Psoas muscle (tissue), 7 donors: ENCODE measurements at regions not wholly inside any gene's neighbourhood (a gene's known extent, or its start where the extent isn't known, plus 50 kb on each side); places are given as distances from the start of the nearest gene placed in this dataset.

ENCODE experiments used
- ATAC-seq, 4 donors: fragments of 200-7000 bp; cut with Tn5 transposase; one replicate each; pipeline ENCODE4 v1.9.1; 2020; ENCODE audit warnings: moderate library complexity in 3 of 4, mild to moderate bottlenecking in 2 of 4
- DNase-seq, 2 donors: peaks; one replicate each; pipeline ENCODE4 v3.0.0-alpha.2; 2020
- H3K27ac ChIP-seq: fragments of 200-600 bp; one replicate; pipeline ENCODE4 v1.8.0; 2022
- H3K27me3 ChIP-seq, 3 donors: fragments of 200-600 bp in 1 of 3; one replicate each; pipeline versions ENCODE4 v1.6.1 to v1.8.0; 2013 to 2022; ENCODE audit warnings: low read length in 2 of 3, mild to moderate bottlenecking in 2 of 3, moderate library complexity in 1 of 3; ENCODE audit not compliant: insufficient read depth in 3 of 3
- H3K36me3 ChIP-seq, 2 donors: fragments of 200-600 bp in 1 of 2; one replicate each; pipeline versions ENCODE4 v1.6.1 to v1.8.0; 2013 to 2022; ENCODE audit warnings: low read depth in 1 of 2, mild to moderate bottlenecking in 1 of 2, moderate library complexity in 1 of 2; ENCODE audit not compliant: insufficient read depth in 1 of 2
- H3K4me1 ChIP-seq: fragments of 200-600 bp; one replicate; pipeline ENCODE4 v1.8.0; 2022
- H3K4me3 ChIP-seq: fragments of 200-600 bp; one replicate; pipeline ENCODE4 v1.8.0; 2022; ENCODE audit warnings: mild to moderate bottlenecking
- H3K9me3 ChIP-seq: fragments of 200-600 bp; one replicate; pipeline ENCODE4 v1.8.0; 2022
- WGBS, 3 donors: extraction: QIAGEN DNeasy Blood & Tissue Kit; methylation state at CpG; one replicate each; pipeline versions ENCODE4 v1.1.6 to v1.1.7; 2013; 5-methylcytosine and 5-hydroxymethylcytosine counted together
- intact Hi-C, 2 donors: fragments of 100-400 bp; cut with DNase I; formaldehyde crosslinking; loops; one replicate each; pipeline versions ENCODE4 v1.11.0 to v1.14.2; 2022
- TF ChIP-seq, protein P1 (sequence below): fragments of 200-600 bp; IDR thresholded peaks from one replicate; pipeline ENCODE4 v1.8.0; 2022; ENCODE audit warnings: antibody characterized with exemption
- donor health status: healthy with polysubstance abuse.
- donor health status: DM: no; HTN: no; CAD: no; lungs with moderate emphysema.
- donor health status: Bipolar disorder and iron deficiency.
- donor health status: healthy.
- donor health status: DM: yes; HTN: yes; CAD: no.
- donor health status: DM: no; HTN: no; CAD: no.
- donor health status: DM: yes; HTN: yes; CAD: no.

DNA sequence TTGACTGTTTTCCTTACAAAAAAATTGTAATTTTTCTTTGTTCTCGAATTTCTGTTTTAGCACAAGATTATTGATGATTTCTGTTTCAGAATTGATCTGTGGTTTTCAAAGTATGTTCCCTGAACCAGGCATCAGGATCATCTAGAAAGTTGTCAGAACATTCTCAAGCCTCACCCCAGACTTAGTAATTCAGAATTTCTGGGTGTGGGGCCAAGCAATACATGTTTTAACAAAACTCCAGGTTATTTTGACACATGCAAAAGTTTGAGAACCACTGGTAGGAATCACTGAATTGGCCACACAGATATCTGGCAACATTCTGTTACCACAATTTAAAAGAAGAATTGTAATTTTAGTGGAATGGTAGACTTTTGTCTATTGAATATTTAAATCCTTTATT is 1173.9 kb upstream of the LRRTM3 start:
- TF ChIP-seq, protein P1, sequence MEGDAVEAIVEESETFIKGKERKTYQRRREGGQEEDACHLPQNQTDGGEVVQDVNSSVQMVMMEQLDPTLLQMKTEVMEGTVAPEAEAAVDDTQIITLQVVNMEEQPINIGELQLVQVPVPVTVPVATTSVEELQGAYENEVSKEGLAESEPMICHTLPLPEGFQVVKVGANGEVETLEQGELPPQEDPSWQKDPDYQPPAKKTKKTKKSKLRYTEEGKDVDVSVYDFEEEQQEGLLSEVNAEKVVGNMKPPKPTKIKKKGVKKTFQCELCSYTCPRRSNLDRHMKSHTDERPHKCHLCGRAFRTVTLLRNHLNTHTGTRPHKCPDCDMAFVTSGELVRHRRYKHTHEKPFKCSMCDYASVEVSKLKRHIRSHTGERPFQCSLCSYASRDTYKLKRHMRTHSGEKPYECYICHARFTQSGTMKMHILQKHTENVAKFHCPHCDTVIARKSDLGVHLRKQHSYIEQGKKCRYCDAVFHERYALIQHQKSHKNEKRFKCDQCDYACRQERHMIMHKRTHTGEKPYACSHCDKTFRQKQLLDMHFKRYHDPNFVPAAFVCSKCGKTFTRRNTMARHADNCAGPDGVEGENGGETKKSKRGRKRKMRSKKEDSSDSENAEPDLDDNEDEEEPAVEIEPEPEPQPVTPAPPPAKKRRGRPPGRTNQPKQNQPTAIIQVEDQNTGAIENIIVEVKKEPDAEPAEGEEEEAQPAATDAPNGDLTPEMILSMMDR = no peak
- ATAC-seq = no peak

DNA sequence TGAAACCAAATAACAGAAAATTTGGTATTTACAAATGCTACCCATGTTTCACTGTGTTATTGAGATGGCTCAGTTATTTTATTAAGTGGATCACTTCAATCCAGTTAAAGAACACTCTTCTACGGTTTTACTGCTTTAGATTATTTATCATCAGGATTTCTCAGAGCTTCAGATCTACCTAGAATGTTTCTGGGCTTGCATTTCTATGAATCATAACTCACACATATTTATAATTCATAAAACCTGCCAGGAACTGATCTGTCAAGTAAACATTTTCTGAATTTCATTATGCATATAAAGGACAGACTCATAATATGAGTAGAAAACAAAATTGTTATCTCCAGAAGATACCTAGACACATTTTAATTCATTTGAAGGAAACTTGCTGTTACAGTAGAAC is 1172.3 kb upstream of the LRRTM3 start:
- no peak overlapping the region for H3K4me3 ChIP-seq
- H3K36me3 ChIP-seq = no peaks in the 10 kb centered on the region
- 79 to 87% (median 84%) methylated on average over 1 of the region's 1 CpG for WGBS, 3 donors
- no peaks in the 10 kb centered on the region for H3K9me3 ChIP-seq
- intact Hi-C loops = no loop called here
- no peaks in the 10 kb centered on the region for H3K4me1 ChIP-seq
- ATAC-seq (no peak), DNase-seq (no peak)
- TF ChIP-seq, protein P1 = no peak
- no peak overlapping the region for H3K27ac ChIP-seq
- H3K27me3 ChIP-seq = no peaks in the 10 kb centered on the region

More for the DNA sequence above, 1173.9 kb upstream of the LRRTM3 start:
- Histone ChIP-seq H3K4me3 (no peak overlapping the region), H3K27me3 (no peaks in the 10 kb centered on the region), H3K36me3 (no peaks in the 10 kb centered on the region), H3K27ac (no peak overlapping the region), H3K4me1 (no peaks in the 10 kb centered on the region), H3K9me3 (no peaks in the 10 kb centered on the region)
- 90 to 93% (median 90%) methylated on average over 1 of the region's 1 CpG for WGBS, 3 donors
- DNase-seq = no peak
- intact Hi-C loops = no loop called here

DNA sequence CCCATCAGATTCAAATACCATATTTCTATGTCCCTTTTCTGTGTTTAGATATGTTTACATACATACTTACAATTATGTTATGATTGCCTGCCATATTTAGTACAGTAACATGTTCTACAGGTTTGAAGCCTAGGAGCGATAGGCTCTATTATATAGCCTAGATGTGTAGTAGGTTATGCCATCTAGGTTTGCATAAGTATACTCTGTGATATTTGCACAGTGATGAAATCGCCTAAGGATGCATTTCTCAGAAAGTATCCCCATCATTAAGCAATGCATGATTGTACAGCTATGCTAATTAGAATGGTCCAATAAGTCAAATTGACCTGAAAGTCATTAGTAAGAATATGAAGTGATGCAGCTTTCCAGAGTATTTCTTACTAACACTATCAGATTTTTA is 1171.7 kb upstream of the LRRTM3 start:
- TF ChIP-seq, protein P1 = no peak

DNA sequence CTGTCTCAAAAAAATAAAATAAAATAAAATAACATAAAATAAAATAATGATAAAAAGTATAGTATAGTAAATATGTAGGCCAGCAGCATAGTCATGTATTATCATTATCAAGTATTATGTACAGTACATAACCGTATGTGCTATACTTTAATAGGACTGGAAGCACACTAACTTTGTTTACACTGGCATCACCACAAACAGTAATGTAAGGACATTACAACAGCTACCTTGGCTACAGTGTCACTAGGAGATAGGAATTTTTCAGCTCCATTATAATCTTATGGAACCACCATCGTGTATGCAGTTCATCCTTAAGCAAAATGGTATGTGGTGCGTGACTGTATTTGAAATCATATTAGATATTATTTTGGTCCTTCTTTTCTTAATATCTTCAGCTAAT is 1163.5 kb upstream of the LRRTM3 start:
- Histone ChIP-seq H3K36me3 (no peaks in the 10 kb centered on the region), H3K27ac (no peak overlapping the region), H3K27me3 (no peaks in the 10 kb centered on the region), H3K4me3 (no peak overlapping the region), H3K4me1 (no peaks in the 10 kb centered on the region), H3K9me3 (no peaks in the 10 kb centered on the region)
- TF ChIP-seq, protein P1 = no peak
- DNase-seq = no peak
- 93 to 100% (median 94%) methylated on average over 3 of the region's 3 CpGs for WGBS, 3 donors
- ATAC-seq = no peak
- intact Hi-C loops = no loop called here

More for the DNA sequence above, 1171.7 kb upstream of the LRRTM3 start:
- ATAC-seq (no peak), DNase-seq (no peak)
- WGBS, 3 donors = 48 to 97% (median 68%) methylated on average over 2 of the region's 2 CpGs
- no peaks in the 10 kb centered on the region for H3K4me1 ChIP-seq
- no peak overlapping the region for H3K27ac ChIP-seq
- intact Hi-C loops = no loop called here
- no peaks in the 10 kb centered on the region for H3K27me3 ChIP-seq
- H3K36me3 ChIP-seq = no peaks in the 10 kb centered on the region
- no peaks in the 10 kb centered on the region for H3K9me3 ChIP-seq
- no peak overlapping the region for H3K4me3 ChIP-seq

DNA sequence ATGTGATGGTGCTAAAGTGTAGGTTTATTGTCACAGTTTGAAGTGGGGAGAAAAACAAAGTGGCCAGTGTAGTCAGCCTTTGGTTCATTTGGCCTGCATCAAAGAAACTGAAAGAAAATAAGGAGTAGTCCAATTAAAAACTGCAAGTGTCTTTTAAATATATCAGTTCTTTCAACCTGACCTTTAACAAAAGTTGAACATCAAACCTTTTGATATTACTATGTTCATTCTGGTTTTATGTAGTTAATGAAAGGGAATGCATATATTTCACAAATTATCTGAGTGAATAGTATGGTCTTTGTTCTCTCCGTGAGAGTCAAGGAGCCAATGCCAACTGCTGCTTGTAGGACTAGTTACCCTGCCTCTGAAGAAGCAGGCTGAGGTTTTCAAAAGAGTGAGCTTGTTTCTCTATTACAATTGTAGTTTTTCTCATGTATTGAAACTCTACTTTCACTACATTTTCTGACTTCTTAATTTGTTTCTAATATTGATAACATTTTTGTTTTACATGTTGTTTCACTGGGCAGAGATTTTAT is 1160.8 kb upstream of the LRRTM3 start:
- TF ChIP-seq, protein P1 = no peak

More for the DNA sequence above, 1160.8 kb upstream of the LRRTM3 start:
- no peaks in the 10 kb centered on the region for H3K4me1 ChIP-seq
- ATAC-seq = no peak
- no peaks in the 10 kb centered on the region for H3K9me3 ChIP-seq
- H3K4me3 ChIP-seq = no peak overlapping the region
- H3K27ac ChIP-seq = no peak overlapping the region
- WGBS, 3 donors = 28 to 37% (median 33%) methylated on average over 1 of the region's 1 CpG
- no peak for DNase-seq
- intact Hi-C loops = no loop called here
- no peaks in the 10 kb centered on the region for H3K36me3 ChIP-seq
- no peaks in the 10 kb centered on the region for H3K27me3 ChIP-seq
